AG04450 (cell line): ENCODE measurements at regions not wholly inside any gene's neighbourhood (a gene's known extent, or its start where the extent isn't known, plus 50 kb on each side); places are given as distances from the start of the nearest gene placed in this dataset.

Experiments
- CTCF ChIA-PET: fragments of 300-600, 350-600 bp; formaldehyde crosslinking; extraction: SDS; loops from one replicate; lab custom pipeline; 2022; ENCODE audit warnings: antibody characterized with exemption, inconsistent platforms; lab: Charles Lee
- POLR2A ChIA-PET: fragments of 350-600 bp; formaldehyde crosslinking; extraction: SDS; loops from one replicate; lab custom pipeline; 2021; ENCODE audit warnings: antibody characterized with exemption, inconsistent platforms; lab: Yijun Ruan, JAX
- DNase-seq: peaks from one replicate; pipeline ENCODE4 v3.0.0-alpha.2; 2011; ENCODE audit warnings: low read depth, low spot score
- H3K27ac ChIP-seq: one replicate; pipeline ENCODE4 v1.5.1; 2012; ENCODE audit warnings: low read depth, low read length, control low read depth
- H3K27me3 ChIP-seq: one replicate; pipeline ENCODE4 v1.6.0; 2012; ENCODE audit warnings: low read length; ENCODE audit not compliant: control insufficient read depth, insufficient read depth
- H3K4me3 ChIP-seq: 2 replicates; pipeline ENCODE4 v1.5.1; 2011; ENCODE audit warnings: mild to moderate bottlenecking, low read depth, low read length, control low read depth
- H3K9me3 ChIP-seq: 2 replicates; pipeline ENCODE4 v1.5.1; 2012; ENCODE audit warnings: low read length; ENCODE audit not compliant: control insufficient read depth, insufficient read depth
- TF ChIP-seq, protein P1 (sequence below): IDR thresholded peaks from 2 replicates; pipeline ENCODE4 v1.5.1; 2011; ENCODE audit warnings: low read depth, low read length, control low read depth, inconsistent platforms

DNA sequence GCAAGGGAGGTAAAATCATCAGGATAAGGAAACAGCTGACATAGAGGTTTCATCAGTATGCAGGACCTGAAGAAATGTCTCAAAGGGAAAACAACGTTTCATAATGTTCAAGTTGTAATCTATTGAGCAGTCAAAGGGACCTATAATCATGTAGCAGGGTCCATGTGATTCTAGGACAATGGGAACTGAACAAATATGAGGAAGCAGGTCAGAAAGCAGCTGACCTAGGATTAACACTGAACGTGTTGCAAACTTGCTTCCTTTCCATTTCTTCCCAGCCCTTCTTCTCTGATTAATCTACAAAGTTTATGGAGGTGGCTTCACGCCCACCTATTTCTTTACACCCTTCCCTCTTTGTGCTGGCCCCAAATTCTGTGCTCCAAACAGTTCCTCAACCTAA lies 256.9 kb upstream of the AKR1E2 start:
- no peak for DNase-seq
- Histone ChIP-seq H3K27me3 (no peaks in the 10 kb centered on the region), H3K9me3 (no peaks in the 10 kb centered on the region), H3K27ac (no peak overlapping the region), H3K4me3 (no peak overlapping the region)
- TF ChIP-seq, protein P1, sequence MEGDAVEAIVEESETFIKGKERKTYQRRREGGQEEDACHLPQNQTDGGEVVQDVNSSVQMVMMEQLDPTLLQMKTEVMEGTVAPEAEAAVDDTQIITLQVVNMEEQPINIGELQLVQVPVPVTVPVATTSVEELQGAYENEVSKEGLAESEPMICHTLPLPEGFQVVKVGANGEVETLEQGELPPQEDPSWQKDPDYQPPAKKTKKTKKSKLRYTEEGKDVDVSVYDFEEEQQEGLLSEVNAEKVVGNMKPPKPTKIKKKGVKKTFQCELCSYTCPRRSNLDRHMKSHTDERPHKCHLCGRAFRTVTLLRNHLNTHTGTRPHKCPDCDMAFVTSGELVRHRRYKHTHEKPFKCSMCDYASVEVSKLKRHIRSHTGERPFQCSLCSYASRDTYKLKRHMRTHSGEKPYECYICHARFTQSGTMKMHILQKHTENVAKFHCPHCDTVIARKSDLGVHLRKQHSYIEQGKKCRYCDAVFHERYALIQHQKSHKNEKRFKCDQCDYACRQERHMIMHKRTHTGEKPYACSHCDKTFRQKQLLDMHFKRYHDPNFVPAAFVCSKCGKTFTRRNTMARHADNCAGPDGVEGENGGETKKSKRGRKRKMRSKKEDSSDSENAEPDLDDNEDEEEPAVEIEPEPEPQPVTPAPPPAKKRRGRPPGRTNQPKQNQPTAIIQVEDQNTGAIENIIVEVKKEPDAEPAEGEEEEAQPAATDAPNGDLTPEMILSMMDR: no peak
- CTCF ChIA-PET: no interaction called here
- POLR2A ChIA-PET: no interaction called here

DNA sequence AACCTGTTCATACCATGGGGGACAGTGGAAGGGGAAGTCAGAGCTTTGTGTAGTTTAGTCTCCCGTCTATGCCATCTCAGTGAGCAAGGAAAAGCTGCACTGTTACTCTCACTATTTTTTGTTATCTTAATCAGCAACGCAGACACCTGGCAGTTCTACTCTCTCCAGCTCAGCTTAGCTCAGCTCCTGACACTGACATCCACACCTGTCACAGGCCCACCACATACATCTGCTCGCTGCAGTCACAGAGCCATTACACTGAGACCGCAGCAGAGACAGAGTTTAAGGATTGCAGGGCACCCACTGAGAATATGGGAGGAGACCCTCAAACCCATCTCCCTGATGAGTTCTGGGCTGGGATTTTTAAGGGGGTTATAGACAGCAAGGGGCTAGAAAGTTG lies 257.3 kb upstream of the AKR1E2 start:
- no peaks in the 10 kb centered on the region for H3K27me3 ChIP-seq
- ChIA-PET CTCF (interaction anchor here (1.7 kb wide), 1 partner anchor 88 kb away, joined by 5 read pairs; no protein-coding TSS in a partner anchor), POLR2A (no interaction called here)

DNA sequence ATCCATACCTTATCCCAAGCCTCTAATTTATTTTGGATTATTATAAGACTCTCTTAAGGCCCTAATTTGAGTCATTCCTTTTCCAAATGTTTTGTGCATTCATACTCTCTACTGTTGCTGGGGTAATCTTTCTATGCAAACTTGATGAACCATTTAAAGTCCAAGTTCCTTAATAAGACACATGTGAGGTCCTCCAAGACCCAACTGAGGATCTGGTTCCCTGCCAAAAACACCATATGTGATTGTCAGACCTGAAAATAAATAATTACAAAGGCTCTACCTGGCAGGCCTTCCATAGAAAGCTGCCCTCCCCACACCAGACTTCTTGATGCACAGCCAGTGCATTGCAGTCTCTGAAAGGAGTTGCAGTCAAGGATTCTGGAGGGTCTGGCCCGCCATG lies 257.9 kb upstream of the AKR1E2 start:
- no peak for DNase-seq
- Histone ChIP-seq H3K9me3 (no peaks in the 10 kb centered on the region), H3K4me3 (no peak overlapping the region), H3K27me3 (no peaks in the 10 kb centered on the region), H3K27ac (no peak overlapping the region)
- ChIA-PET POLR2A (no interaction called here), CTCF (interaction anchor here (1.7 kb wide), 1 partner anchor 89 kb away, joined by 5 read pairs; no protein-coding TSS in a partner anchor)
- TF ChIP-seq, protein P1: no peak

More for the DNA sequence above, 257.3 kb upstream of the AKR1E2 start:
- Histone ChIP-seq H3K4me3 (no peak overlapping the region), H3K9me3 (no peaks in the 10 kb centered on the region), H3K27ac (no peak overlapping the region)
- TF ChIP-seq, protein P1: no peak
- DNase-seq: no peak

DNA sequence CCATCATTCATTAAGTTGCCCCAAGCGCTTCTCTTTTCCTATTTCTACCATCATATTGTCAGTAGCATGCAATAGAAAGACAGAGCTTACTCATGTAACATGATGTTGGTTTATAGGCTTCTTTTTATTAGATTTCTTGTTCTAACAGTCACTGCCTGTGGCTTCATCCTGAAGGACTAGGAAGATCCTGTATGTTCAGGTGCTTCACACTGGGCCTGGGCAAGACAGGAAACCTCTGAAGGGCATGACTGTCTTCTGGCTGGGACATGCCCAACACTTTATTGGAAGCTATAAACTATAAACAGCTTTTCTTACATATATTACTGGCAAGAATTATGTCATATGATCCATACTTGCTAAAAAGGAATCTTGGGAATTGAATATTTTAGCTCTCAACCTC lies 258.4 kb upstream of the AKR1E2 start:
- CTCF ChIA-PET: interaction anchor here (1.7 kb wide), 1 partner anchor 89 kb away, joined by 5 read pairs; no protein-coding TSS in a partner anchor
- H3K4me3 ChIP-seq: no peak overlapping the region
- no peak overlapping the region for H3K27ac ChIP-seq
- H3K27me3 ChIP-seq: no peaks in the 10 kb centered on the region
- POLR2A ChIA-PET: no interaction called here
- H3K9me3 ChIP-seq: no peaks in the 10 kb centered on the region
- no peak for DNase-seq
- TF ChIP-seq, protein P1: no peak

DNA sequence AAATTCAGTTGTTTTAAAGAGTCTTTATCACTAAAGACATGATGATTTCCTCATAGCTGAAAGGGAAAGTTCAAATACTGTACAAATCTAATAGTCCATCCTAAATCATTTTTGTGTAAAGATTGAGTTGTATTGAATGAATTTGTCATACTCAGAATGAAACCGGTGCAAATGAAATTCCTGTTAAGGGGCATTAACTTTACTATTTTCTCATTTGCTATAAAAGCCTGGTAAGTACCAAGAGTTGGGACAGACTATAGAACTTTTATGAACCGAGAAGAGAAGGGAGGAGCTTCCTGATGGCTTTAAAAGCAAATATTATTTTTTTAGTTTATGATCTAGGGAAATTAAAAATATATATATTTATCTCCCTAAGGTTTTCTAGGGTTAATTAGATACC lies 260.0 kb upstream of the AKR1E2 start:
- H3K27me3 ChIP-seq: no peaks in the 10 kb centered on the region
- no peaks in the 10 kb centered on the region for H3K9me3 ChIP-seq
- no peak for DNase-seq
- CTCF ChIA-PET: no interaction called here
- no peak overlapping the region for H3K4me3 ChIP-seq
- no peak overlapping the region for H3K27ac ChIP-seq
- TF ChIP-seq, protein P1: no peak
- POLR2A ChIA-PET: no interaction called here
